ENCODE measurements at regions not wholly inside any gene's neighbourhood (a gene's known extent, or its start where the extent isn't known, plus 50 kb on each side); places are given as distances from the start of the nearest gene placed in this dataset.
"Not testable (repeated sequence)": the region's sequence is repeated elsewhere in the genome, so short reads cannot be mapped to it uniquely, and the experiment has no call there.

DNA sequence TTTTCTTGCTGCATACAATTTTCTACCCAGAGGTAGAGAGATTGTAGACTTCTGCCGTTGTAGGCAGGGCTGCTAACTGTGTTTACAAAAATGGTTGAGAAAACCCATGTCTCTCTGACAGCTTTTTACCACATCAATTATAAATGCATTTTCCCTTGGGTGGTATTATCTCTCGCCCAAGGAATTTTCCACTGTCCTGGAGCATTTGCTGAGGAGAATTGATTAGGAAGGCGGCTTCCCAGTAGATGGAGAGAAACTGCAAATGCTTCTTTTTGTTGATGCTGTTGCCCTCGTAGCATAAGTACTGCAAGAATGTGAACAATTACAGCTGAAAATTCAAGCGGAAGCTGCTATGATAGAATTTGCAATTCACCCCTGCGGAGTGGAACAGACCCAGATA is 1007.7 kb upstream of the KLHL29 start:
- no peak for DNase-seq (ENCODE audit: extremely low read depth, low read depth, low spot score)

GRCh38 chr2:22382479-22383169 is 1002.4 kb upstream of the KLHL29 start:
- no peak for DNase-seq (ENCODE audit: extremely low read depth, low read depth, low spot score)

DNA sequence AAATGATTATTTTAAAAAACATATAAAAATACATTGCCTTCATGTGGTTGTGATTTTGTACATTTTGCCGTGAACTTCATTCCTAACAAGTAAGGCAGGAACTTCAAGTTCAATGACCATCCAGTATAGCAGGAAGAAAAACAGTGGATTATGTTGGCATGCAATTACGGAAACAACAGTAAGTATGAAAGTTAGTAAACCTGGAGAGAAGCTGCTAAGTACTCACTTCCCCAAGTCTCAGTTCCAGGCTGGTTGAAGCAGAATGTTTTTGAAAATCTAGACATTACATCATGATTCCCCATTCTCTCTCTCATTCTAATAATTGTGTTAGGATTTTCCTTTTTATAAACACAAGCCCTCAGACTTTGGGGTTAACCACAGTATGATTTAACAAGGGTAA is 987.1 kb upstream of the KLHL29 start:
- no peak for DNase-seq (ENCODE audit: extremely low read depth, low read depth, low spot score)

DNA sequence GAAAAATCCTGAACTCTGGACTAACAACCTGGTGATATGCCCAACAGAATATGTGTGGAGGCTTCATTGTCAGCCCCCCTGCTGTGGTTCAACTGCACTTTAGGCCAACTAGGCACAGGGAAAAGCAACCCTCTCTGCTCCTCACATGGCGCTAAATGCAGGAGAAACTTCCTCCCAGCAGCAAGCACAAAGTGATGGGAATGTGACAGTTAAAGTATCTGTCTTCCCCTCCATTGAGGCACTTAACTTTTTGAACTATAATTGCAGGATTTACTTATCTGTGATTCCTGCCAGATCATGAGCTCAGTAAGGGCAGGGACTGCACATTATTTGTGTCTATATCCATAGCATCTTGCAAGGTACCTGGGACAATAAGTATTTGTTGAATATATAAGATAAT is 981.2 kb upstream of the KLHL29 start:
- no peak for DNase-seq (ENCODE audit: extremely low read depth, low read depth, low spot score)

- no peak for DNase-seq (ENCODE audit: extremely low read depth, low read depth, low spot score)
These were observed 978.4 kb upstream of the KLHL29 start for GRCh38 chr2:22406625-22407024.

- DNase-seq (ENCODE audit: extremely low read depth, low read depth, low spot score): no peak
These were observed 964.9 kb upstream of the KLHL29 start for GRCh38 chr2:22420076-22420475.

- DNase-seq (ENCODE audit: extremely low read depth, low read depth, low spot score): no peak
These were observed 942.9 kb upstream of the KLHL29 start for GRCh38 chr2:22442051-22442450.

GRCh38 chr2:22444281-22444680 is 940.7 kb upstream of the KLHL29 start:
- DNase-seq (ENCODE audit: extremely low read depth, low read depth, low spot score): no peak

DNA sequence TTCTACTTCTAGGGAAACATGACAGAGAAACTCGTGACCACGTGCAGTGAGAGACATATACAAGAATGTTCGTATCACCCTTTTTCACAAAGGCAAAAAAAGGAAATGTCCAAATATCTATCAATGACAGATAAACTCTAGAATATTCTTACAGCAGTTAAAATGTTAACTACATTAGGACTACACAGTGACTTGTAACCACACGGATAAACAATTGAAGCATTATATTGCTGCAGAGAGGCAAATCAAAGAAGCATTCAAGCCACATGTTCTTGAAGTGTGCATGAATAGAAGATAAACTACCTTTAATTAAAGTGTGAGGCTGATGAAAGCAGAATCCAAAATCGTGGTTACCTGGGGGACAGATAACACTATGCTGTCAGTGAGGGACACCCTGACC is 935.3 kb upstream of the KLHL29 start:
- no peak for DNase-seq (ENCODE audit: extremely low read depth, low read depth, low spot score)

DNA sequence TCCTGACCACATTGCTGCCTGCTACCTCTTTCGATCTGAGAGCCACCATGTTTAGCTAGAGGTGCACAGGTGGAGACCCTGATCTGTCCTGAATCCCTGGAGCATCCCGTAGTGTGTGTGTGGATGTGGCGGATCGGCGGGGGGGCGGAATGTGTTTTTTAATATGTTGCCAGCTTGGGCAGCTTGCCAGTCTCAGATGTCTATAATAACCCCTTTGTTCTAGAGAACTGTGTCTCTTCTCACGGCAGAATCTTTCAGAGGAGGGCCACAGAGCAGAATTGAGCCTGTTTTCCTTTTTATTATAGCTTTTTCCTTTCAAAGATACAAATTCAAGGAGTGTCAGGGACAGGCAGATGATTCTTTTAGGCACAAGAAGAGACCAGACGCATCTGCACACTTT is 934.1 kb upstream of the KLHL29 start:
- no peak for DNase-seq (ENCODE audit: extremely low read depth, low read depth, low spot score)

DNA sequence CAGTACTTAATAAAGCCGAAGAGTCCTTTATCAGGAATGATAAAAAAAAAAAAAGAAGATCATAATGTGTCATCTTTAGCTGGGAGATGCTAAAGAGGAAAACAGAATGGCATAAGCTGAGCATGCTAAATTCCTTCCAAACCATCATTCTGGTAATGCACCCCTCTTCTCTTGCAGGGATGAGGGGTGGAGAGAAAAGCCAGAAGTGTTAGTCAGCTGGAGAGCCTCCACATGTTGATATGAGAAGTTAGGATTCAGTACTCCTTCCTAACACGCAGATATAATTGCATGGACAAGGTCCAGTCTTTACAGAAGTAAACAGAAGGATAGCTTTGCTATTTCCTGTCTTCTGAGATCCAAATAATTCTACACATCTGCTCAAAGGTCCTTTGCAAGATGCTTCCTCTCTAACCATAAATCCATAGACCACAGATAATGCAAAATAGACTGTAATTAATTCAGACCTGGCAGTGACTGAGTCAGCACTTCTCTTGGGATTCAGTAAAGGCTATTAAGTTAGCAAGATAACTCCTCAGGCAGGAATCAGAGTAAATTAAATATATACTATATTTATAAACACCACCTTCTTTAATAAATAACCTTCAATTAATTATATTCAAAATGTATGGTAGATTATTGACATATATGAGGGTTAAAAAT is 930.0 kb upstream of the KLHL29 start:
- no peak for DNase-seq (ENCODE audit: extremely low read depth, low read depth, low spot score)

GRCh38 chr2:22458440-22458839 is 926.5 kb upstream of the KLHL29 start:
- no peak for DNase-seq (ENCODE audit: extremely low read depth, low read depth, low spot score)

DNA sequence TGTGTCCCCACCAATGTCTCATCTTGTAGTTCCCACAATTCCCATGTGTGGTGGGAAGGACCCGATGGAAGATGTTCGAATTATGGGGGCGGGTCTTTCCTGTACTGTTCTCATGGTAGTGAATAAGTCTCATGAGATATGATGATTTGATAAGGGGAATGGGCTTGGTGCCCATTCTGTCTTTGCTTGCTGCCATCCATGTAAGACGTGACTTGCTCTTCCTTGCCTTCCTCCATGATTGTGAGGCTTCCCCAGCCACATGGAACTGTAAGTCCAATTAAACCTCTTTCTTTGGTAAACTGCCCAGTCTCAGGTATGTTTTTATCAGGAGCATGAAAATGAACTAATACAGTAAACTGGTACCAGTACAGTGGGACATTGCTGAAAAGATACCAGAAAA is 909.9 kb upstream of the KLHL29 start:
- DNase-seq (ENCODE audit: extremely low read depth, low read depth, low spot score): not testable (repeated sequence)

DNA sequence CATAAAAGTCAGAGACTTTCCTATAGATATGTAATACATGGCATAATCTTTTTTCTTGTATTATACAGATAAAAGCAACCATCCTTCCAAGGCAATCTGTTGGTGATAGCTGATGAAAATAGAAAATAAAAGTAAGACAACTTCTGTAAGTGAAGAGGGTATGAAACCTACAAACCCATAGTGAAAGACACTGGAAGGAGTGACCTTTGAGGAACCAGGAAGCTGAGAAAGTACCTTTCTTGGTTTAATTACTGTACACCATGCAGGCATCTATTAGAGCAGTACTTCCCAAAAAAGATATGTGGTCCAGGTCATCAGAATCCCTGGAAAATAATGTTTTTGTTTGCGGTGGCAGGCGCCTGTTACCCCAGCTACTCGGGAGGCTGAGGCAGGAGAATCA is 906.6 kb upstream of the KLHL29 start:
- no peak for DNase-seq (ENCODE audit: extremely low read depth, low read depth, low spot score)

- DNase-seq (ENCODE audit: extremely low read depth, low read depth, low spot score): no peak
These were observed 903.3 kb upstream of the KLHL29 start for GRCh38 chr2:22481486-22482259.

- DNase-seq (ENCODE audit: extremely low read depth, low read depth, low spot score): no peak
These were observed 901.9 kb upstream of the KLHL29 start for GRCh38 chr2:22483036-22483435.

GRCh38 chr2:22485486-22485885 is 899.5 kb upstream of the KLHL29 start:
- DNase-seq (ENCODE audit: extremely low read depth, low read depth, low spot score): no peak

- no peak for DNase-seq (ENCODE audit: extremely low read depth, low read depth, low spot score)
These were observed 898.6 kb upstream of the KLHL29 start for GRCh38 chr2:22486343-22486742.

GRCh38 chr2:22487036-22487435 is 897.9 kb upstream of the KLHL29 start:
- DNase-seq (ENCODE audit: extremely low read depth, low read depth, low spot score): no peak

GRCh38 chr2:22487541-22487940 is 897.4 kb upstream of the KLHL29 start:
- no peak for DNase-seq (ENCODE audit: extremely low read depth, low read depth, low spot score)

- DNase-seq (ENCODE audit: extremely low read depth, low read depth, low spot score): no peak
These were observed 893.5 kb upstream of the KLHL29 start for GRCh38 chr2:22491442-22491841.

GRCh38 chr2:22494156-22494555 is 890.8 kb upstream of the KLHL29 start:
- no peak for DNase-seq (ENCODE audit: extremely low read depth, low read depth, low spot score)

Data from glomerular endothelial cell (primary cell).